GM23248 (cell line): ENCODE measurements at regions not wholly inside any gene's neighbourhood (a gene's known extent, or its start where the extent isn't known, plus 50 kb on each side); places are given as distances from the start of the nearest gene placed in this dataset.

Experiments used
- EZH2 ChIP-seq: fragments of 200-600 bp; sonication (generic); IDR thresholded peaks from 2 replicates; pipeline ENCODE4 v1.6.1; 2018; ENCODE audit warnings: antibody characterized with exemption, mild to moderate bottlenecking; ENCODE audit not compliant: insufficient read depth, poor library complexity, severe bottlenecking
- EZH2phosphoT487 ChIP-seq: fragments of 200-600 bp; sonication (generic); IDR thresholded peaks from 2 replicates; pipeline ENCODE4 v1.6.1; 2018; ENCODE audit warnings: antibody characterized with exemption, moderate library complexity, mild to moderate bottlenecking, low read depth; ENCODE audit not compliant: insufficient read depth

DNA sequence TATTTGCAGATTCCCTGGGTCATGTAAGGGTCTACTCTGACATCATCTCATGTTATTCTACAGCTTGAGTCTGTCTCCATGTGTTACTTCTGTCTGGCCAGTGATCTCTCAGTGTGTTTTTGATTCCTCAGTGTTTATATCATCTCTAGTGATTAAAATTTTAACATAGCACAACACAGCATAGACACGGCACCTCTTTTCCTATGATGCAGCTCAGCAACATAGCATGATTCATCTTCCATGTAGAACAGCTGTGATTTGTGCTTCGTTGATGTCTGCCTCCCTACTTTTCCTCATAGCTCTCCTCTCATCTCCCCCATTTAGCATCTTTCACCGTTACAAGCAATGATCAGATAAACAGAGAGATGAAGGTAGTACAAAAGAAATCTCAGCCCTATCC, 163.9 kb upstream of the DPT start:
- TF ChIP-seq EZH2 (no peak), EZH2phosphoT487 (no peak)
